GM13977 (cell line): ENCODE measurements at regions not wholly inside any gene's neighbourhood (a gene's known extent, or its start where the extent isn't known, plus 50 kb on each side); places are given as distances from the start of the nearest gene placed in this dataset.

Source experiments
- DNase-seq: peaks from one replicate; pipeline ENCODE4 v3.0.0; 2012; ENCODE audit warnings: low spot score
- in situ Hi-C: fragments of 300-500 bp; cut with MboI; formaldehyde crosslinking; loops from one replicate; pipeline ENCODE4 v1.12.0; 2022; ENCODE audit warnings: low sequenced_read_pairs, low pct_unique_long_range_greater_than_20kb, mixed read lengths, inconsistent platforms; ENCODE audit not compliant: unreplicated experiment
- TF ChIP-seq, protein P1 (sequence below): IDR thresholded peaks from 2 replicates; pipeline ENCODE4 v1.5.1; 2012; ENCODE audit warnings: mild to moderate bottlenecking, control low read depth; ENCODE audit not compliant: insufficient read depth; ENCODE audit errors: extremely low read depth, missing control alignments

DNA sequence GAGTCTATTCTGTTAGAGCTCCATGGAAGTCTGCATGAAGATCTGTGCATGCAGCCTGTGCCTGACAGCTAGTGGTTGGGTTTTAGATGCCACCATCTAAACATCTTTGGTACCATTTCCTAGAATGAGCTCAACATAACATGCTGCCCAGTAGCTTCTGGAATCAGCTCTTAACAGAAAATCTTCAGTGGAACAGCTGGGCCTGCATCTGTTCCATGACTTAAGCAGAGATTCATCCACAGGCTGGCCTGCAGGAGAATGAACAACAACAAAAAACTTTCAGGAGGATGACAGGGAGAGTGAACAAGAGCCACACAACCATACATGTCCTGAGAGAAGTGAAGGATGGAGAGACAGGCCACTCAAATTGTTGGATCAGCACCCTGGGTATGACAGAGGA, 316.6 kb downstream of the RDH14 start:
- in situ Hi-C loops: no loop called here
- DNase-seq: no peak
- TF ChIP-seq, protein P1, sequence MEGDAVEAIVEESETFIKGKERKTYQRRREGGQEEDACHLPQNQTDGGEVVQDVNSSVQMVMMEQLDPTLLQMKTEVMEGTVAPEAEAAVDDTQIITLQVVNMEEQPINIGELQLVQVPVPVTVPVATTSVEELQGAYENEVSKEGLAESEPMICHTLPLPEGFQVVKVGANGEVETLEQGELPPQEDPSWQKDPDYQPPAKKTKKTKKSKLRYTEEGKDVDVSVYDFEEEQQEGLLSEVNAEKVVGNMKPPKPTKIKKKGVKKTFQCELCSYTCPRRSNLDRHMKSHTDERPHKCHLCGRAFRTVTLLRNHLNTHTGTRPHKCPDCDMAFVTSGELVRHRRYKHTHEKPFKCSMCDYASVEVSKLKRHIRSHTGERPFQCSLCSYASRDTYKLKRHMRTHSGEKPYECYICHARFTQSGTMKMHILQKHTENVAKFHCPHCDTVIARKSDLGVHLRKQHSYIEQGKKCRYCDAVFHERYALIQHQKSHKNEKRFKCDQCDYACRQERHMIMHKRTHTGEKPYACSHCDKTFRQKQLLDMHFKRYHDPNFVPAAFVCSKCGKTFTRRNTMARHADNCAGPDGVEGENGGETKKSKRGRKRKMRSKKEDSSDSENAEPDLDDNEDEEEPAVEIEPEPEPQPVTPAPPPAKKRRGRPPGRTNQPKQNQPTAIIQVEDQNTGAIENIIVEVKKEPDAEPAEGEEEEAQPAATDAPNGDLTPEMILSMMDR: no peak

DNA sequence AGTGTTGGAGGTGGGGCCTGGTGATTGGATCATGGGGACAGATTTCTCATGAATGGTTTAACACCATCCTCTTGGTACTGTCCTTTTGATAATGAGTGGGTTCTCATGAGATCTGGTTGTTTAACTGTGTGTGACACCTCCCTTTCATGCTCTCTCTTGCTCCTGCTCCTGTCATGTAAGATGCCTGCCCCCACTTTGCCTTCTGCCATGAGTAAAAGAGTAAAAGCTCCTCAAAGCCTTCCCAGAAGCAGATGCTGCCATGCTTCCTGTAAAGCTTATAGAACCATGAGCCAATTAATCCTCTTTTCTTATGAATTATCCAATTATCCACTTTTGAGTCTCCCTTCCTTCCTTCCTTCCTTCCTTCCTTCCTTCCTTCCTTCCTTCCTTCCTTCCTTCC, 317.7 kb downstream of the RDH14 start:
- DNase-seq: no peak
- in situ Hi-C loops: no loop called here
- TF ChIP-seq, protein P1: no peak

- DNase-seq: no peak
- TF ChIP-seq, protein P1: no peak
- in situ Hi-C loops: no loop called here
Measured at GRCh38 chr2:18238209-18238608, 322.2 kb downstream of the RDH14 start.

- no peak for DNase-seq
- TF ChIP-seq, protein P1: no peak
- in situ Hi-C loops: no loop called here
Measured at GRCh38 chr2:18237298-18237697, 323.2 kb downstream of the RDH14 start.

DNA sequence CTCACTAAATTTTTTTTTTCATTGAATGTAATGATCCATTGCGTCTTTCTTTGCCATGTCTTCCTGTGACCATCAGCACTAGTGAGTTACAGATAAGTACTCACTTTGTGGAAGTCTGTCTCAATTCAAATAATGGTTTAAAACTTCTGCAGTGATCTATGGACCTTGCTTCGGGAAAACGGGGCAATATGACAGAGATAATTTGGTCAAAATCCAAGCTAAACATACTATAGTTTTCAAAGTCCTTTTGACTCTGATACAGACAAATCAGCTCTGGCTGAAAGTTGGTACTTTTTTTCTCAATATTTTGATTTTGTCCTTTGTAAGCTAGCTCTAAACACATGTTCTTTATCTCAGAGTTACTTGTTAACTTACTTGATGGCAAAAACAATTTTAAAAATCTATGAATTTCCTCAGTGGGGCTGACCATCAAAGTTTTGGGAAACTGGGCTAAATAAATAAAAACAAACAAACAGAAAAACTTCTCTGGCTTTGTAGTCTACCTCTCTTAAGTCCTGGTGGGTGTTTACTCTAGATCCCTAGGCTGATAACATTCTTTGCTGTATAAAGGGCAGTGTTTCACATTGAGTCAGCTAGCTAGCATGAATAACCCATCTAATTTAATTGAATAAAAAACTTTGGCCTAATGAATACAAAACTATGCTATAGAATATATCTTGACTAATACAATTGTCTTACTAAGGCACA, 327.6 kb downstream of the RDH14 start:
- TF ChIP-seq, protein P1: no peak
- no peak for DNase-seq

GRCh38 chr2:18230668-18231067, 329.8 kb downstream of the RDH14 start:
- TF ChIP-seq, protein P1: no peak

More for the DNA sequence above, 327.6 kb downstream of the RDH14 start:
- in situ Hi-C loops: no loop called here

More at GRCh38 chr2:18230668-18231067, 329.8 kb downstream of the RDH14 start:
- no peak for DNase-seq
- in situ Hi-C loops: no loop called here
